ENCODE measurements at regions not wholly inside any gene's neighbourhood (a gene's known extent, or its start where the extent isn't known, plus 50 kb on each side); places are given as distances from the start of the nearest gene placed in this dataset.

DNA sequence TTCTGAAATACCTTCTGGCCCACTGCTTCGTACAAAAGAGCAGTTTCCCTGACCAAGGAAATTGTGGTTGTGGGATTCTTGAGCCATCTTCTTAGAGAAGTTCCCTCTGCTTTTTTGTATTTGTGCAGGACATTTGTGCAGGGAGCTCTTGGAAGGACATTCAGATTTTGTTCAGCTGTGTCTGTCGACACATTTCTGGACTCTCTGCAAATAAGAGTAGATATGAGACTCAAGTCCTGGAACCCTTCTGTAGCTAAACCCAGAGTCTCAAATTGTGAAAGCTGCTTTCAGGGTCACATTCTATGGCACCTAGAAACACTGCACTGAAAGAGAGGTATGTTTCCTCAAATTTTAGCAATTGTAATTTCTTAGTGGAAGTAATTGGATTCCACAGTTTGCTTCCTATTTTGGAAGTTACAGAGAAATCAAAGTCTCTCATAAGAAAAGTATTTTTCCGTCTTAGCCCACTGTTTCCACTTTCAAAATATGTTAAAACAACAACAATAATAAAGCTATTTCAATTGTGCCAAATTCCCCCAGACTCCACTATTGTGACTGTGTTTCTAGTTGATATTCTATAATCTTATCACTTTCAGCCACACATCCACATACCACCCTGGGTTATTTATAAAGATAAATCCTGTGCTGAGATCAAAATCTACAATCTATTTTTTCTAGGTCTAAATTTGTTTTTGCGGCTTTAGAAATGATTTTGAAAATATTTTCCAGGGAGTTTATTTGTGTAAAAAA lies 224.0 kb downstream of the COG6 start:
- TF ChIP-seq RAD21 (CRISPR knock-in tag; conservative IDR thresholded peaks at IDR 0.05 in 1 of 2, IDR thresholded peaks at IDR 0.05 in 1 of 2) (no peak), POLR2AphosphoS5 (IDR thresholded peaks at IDR 0.05; ENCODE audit: control insufficient read depth, insufficient read depth, low read depth, low read length) (no peak), HDAC2 (IDR thresholded peaks at IDR 0.05) (no peak), EP300 (IDR thresholded peaks at IDR 0.05; ENCODE audit: low read length) (no peak), POLR2A (conservative IDR thresholded peaks at IDR 0.05) (no peak), KLF16 (IDR thresholded peaks at IDR 0.05) (no peak), NFIC (IDR thresholded peaks at IDR 0.05) (no peak)
- TF ChIP-seq, protein P1, sequence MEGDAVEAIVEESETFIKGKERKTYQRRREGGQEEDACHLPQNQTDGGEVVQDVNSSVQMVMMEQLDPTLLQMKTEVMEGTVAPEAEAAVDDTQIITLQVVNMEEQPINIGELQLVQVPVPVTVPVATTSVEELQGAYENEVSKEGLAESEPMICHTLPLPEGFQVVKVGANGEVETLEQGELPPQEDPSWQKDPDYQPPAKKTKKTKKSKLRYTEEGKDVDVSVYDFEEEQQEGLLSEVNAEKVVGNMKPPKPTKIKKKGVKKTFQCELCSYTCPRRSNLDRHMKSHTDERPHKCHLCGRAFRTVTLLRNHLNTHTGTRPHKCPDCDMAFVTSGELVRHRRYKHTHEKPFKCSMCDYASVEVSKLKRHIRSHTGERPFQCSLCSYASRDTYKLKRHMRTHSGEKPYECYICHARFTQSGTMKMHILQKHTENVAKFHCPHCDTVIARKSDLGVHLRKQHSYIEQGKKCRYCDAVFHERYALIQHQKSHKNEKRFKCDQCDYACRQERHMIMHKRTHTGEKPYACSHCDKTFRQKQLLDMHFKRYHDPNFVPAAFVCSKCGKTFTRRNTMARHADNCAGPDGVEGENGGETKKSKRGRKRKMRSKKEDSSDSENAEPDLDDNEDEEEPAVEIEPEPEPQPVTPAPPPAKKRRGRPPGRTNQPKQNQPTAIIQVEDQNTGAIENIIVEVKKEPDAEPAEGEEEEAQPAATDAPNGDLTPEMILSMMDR (IDR thresholded peaks at IDR 0.05 in 2 of 3, conservative IDR thresholded peaks at IDR 0.05 in 1 of 3; ENCODE audit: insufficient read depth in 2 of 3, low read depth in 1 of 3, low read length in 3 of 3), result no peak
- TF ChIP-seq, protein P2, sequence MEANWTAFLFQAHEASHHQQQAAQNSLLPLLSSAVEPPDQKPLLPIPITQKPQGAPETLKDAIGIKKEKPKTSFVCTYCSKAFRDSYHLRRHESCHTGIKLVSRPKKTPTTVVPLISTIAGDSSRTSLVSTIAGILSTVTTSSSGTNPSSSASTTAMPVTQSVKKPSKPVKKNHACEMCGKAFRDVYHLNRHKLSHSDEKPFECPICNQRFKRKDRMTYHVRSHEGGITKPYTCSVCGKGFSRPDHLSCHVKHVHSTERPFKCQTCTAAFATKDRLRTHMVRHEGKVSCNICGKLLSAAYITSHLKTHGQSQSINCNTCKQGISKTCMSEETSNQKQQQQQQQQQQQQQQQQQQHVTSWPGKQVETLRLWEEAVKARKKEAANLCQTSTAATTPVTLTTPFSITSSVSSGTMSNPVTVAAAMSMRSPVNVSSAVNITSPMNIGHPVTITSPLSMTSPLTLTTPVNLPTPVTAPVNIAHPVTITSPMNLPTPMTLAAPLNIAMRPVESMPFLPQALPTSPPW (CRISPR knock-in tag; IDR thresholded peaks at IDR 0.05), result no peak
- TF ChIP-seq, protein P3, sequence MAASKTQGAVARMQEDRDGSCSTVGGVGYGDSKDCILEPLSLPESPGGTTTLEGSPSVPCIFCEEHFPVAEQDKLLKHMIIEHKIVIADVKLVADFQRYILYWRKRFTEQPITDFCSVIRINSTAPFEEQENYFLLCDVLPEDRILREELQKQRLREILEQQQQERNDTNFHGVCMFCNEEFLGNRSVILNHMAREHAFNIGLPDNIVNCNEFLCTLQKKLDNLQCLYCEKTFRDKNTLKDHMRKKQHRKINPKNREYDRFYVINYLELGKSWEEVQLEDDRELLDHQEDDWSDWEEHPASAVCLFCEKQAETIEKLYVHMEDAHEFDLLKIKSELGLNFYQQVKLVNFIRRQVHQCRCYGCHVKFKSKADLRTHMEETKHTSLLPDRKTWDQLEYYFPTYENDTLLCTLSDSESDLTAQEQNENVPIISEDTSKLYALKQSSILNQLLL (CRISPR knock-in tag; IDR thresholded peaks at IDR 0.05; ENCODE audit: borderline replicate concordance), result no peak
- TF ChIP-seq, protein P4, sequence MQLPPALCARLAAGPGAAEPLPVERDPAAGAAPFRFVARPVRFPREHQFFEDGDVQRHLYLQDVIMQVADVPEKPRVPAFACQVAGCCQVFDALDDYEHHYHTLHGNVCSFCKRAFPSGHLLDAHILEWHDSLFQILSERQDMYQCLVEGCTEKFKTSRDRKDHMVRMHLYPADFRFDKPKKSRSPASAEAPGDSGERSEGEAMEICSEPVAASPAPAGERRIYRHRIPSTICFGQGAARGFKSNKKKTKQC (CRISPR knock-in tag; IDR thresholded peaks at IDR 0.05), result no peak
- TF ChIP-seq, protein P5, sequence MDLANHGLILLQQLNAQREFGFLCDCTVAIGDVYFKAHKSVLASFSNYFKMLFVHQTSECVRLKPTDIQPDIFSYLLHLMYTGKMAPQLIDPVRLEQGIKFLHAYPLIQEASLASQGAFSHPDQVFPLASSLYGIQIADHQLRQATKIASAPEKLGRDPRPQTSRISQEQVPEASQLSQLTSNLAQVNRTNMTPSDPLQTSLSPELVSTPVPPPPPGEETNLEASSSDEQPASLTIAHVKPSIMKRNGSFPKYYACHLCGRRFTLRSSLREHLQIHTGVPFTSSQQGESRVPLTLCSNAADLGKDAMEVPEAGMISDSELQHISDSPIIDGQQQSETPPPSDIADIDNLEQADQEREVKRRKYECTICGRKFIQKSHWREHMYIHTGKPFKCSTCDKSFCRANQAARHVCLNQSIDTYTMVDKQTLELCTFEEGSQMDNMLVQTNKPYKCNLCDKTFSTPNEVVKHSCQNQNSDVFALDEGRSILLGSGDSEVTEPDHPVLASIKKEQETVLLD (IDR thresholded peaks at IDR 0.05), result no peak
- TF ChIP-seq, protein P6, sequence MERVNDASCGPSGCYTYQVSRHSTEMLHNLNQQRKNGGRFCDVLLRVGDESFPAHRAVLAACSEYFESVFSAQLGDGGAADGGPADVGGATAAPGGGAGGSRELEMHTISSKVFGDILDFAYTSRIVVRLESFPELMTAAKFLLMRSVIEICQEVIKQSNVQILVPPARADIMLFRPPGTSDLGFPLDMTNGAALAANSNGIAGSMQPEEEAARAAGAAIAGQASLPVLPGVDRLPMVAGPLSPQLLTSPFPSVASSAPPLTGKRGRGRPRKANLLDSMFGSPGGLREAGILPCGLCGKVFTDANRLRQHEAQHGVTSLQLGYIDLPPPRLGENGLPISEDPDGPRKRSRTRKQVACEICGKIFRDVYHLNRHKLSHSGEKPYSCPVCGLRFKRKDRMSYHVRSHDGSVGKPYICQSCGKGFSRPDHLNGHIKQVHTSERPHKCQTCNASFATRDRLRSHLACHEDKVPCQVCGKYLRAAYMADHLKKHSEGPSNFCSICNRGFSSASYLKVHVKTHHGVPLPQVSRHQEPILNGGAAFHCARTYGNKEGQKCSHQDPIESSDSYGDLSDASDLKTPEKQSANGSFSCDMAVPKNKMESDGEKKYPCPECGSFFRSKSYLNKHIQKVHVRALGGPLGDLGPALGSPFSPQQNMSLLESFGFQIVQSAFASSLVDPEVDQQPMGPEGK (CRISPR knock-in tag; IDR thresholded peaks at IDR 0.05; ENCODE audit: borderline replicate concordance), result no peak
